ENCODE measurements at regions not wholly inside any gene's neighbourhood (a gene's known extent, or its start where the extent isn't known, plus 50 kb on each side); places are given as distances from the start of the nearest gene placed in this dataset.

DNA sequence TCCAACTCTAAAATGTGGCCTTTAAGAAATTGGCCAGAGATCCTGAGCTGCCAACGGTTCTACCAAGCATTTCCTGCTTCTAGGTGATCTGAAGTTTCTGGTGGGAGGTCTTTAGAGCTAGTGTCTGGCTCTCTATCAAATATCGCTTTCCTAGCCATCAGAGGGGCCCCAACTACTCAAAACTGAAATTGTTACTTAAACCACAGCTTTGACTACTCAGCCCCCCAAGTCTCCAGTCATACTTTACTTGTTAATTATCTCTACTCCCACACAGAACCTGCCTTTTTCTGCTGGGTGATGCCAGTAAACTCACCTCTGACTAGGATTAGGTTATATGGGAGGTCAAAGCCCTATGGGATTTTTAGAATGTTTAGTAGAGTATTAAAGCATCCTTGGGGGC, 95.1 kb downstream of the FASLG start:
- Histone ChIP-seq H3K4me1 (ENCODE audit: control insufficient read depth in 2 of 3, insufficient read depth in 2 of 3, low read depth in 1 of 3, low read length in 3 of 3) (no peaks in the 10 kb centered on the region), H3K27ac (ENCODE audit: low read depth in 2 of 2, low read length in 2 of 2) (no peak overlapping the region), H3K36me3 (ENCODE audit: control insufficient read depth in 2 of 3, insufficient read depth in 3 of 3, low read length in 3 of 3) (no peaks in the 10 kb centered on the region), H3K9me3 (ENCODE audit: control insufficient read depth in 2 of 3, insufficient read depth in 1 of 3, low read length in 3 of 3) (no peaks in the 10 kb centered on the region), H3K9ac (ENCODE audit: low read length in 3 of 3) (no peak overlapping the region), H3K27me3 (ENCODE audit: control insufficient read depth, insufficient read depth, low read length) (no peaks in the 10 kb centered on the region), H3K4me3 (ENCODE audit: low read length in 3 of 3) (no peak overlapping the region)
- DNase-seq, result no peak
- intact Hi-C loops (cut with DNase I), result no loop called here
- no peak for FAIRE-seq
- no peak for TF ChIP-seq CTCF (IDR thresholded peaks at IDR 0.05; ENCODE audit: borderline replicate concordance, extremely low read depth, insufficient read depth)

GRCh38 chr1:172754609-172755008, 95.7 kb downstream of the FASLG start:
- TF ChIP-seq CTCF (IDR thresholded peaks at IDR 0.05; ENCODE audit: borderline replicate concordance, extremely low read depth, insufficient read depth), result no peak
- DNase-seq, result no peak
- Histone ChIP-seq H3K27me3 (ENCODE audit: control insufficient read depth, insufficient read depth, low read length) (no peaks in the 10 kb centered on the region), H3K9ac (ENCODE audit: low read length in 3 of 3) (no peak overlapping the region), H3K36me3 (ENCODE audit: control insufficient read depth in 2 of 3, insufficient read depth in 3 of 3, low read length in 3 of 3) (no peaks in the 10 kb centered on the region), H3K4me1 (ENCODE audit: control insufficient read depth in 2 of 3, insufficient read depth in 2 of 3, low read depth in 1 of 3, low read length in 3 of 3) (no peaks in the 10 kb centered on the region), H3K9me3 (ENCODE audit: control insufficient read depth in 2 of 3, insufficient read depth in 1 of 3, low read length in 3 of 3) (no peaks in the 10 kb centered on the region), H3K27ac (ENCODE audit: low read depth in 2 of 2, low read length in 2 of 2) (no peak overlapping the region), H3K4me3 (ENCODE audit: low read length in 3 of 3) (no peak overlapping the region)
- FAIRE-seq, result peak; percentile 51
- intact Hi-C loops (cut with DNase I), result no loop called here

- Histone ChIP-seq H3K4me3 (ENCODE audit: low read length in 3 of 3) (no peak overlapping the region), H3K36me3 (ENCODE audit: control insufficient read depth in 2 of 3, insufficient read depth in 3 of 3, low read length in 3 of 3) (no peaks in the 10 kb centered on the region), H3K4me1 (ENCODE audit: control insufficient read depth in 2 of 3, insufficient read depth in 2 of 3, low read depth in 1 of 3, low read length in 3 of 3) (no peaks in the 10 kb centered on the region), H3K9ac (ENCODE audit: low read length in 3 of 3) (no peak overlapping the region), H3K9me3 (ENCODE audit: control insufficient read depth in 2 of 3, insufficient read depth in 1 of 3, low read length in 3 of 3) (no peaks in the 10 kb centered on the region), H3K27me3 (ENCODE audit: control insufficient read depth, insufficient read depth, low read length) (no peaks in the 10 kb centered on the region), H3K27ac (ENCODE audit: low read depth in 2 of 2, low read length in 2 of 2) (no peak overlapping the region)
- no peak for TF ChIP-seq CTCF (IDR thresholded peaks at IDR 0.05; ENCODE audit: borderline replicate concordance, extremely low read depth, insufficient read depth)
- intact Hi-C loops (cut with DNase I), result no loop called here
- FAIRE-seq, result no peak
- DNase-seq, result no peak
These were observed 96.2 kb downstream of the FASLG start for GRCh38 chr1:172755099-172755498.

- H3K9me3 ChIP-seq (ENCODE audit: control insufficient read depth in 2 of 3, insufficient read depth in 1 of 3, low read length in 3 of 3), result no peaks in the 10 kb centered on the region
- H3K27ac ChIP-seq (ENCODE audit: low read depth in 2 of 2, low read length in 2 of 2), result no peak overlapping the region
- FAIRE-seq (no peak), DNase-seq (no peak)
- TF ChIP-seq CTCF (IDR thresholded peaks at IDR 0.05; ENCODE audit: borderline replicate concordance, extremely low read depth, insufficient read depth), result no peak
- H3K36me3 ChIP-seq (ENCODE audit: control insufficient read depth in 2 of 3, insufficient read depth in 3 of 3, low read length in 3 of 3), result no peaks in the 10 kb centered on the region
- no peak overlapping the region for H3K4me3 ChIP-seq (ENCODE audit: low read length in 3 of 3)
- H3K9ac ChIP-seq (ENCODE audit: low read length in 3 of 3), result no peak overlapping the region
- no peaks in the 10 kb centered on the region for H3K27me3 ChIP-seq (ENCODE audit: control insufficient read depth, insufficient read depth, low read length)
- intact Hi-C loops (cut with DNase I), result no loop called here
- no peaks in the 10 kb centered on the region for H3K4me1 ChIP-seq (ENCODE audit: control insufficient read depth in 2 of 3, insufficient read depth in 2 of 3, low read depth in 1 of 3, low read length in 3 of 3)
These were observed 97.1 kb downstream of the FASLG start for GRCh38 chr1:172756024-172756423.
